ENCODE measurements at regions not wholly inside any gene's neighbourhood (a gene's known extent, or its start where the extent isn't known, plus 50 kb on each side); places are given as distances from the start of the nearest gene placed in this dataset.
"Not testable (repeated sequence)": the region's sequence is repeated elsewhere in the genome, so short reads cannot be mapped to it uniquely, and the experiment has no call there.

- no peak for DNase-seq
Measured at GRCh38 chr5:160479220-160479619, 57.6 kb downstream of the PTTG1 start.

GRCh38 chr5:160479926-160480325, 58.3 kb downstream of the PTTG1 start:
- DNase-seq = no peak

GRCh38 chr5:160480652-160481051, 59.0 kb downstream of the PTTG1 start:
- DNase-seq = no peak

- DNase-seq = no peak
Measured at GRCh38 chr5:160484678-160485077, 63.0 kb downstream of the PTTG1 start.

GRCh38 chr5:160485364-160485969, 63.8 kb downstream of the PTTG1 start:
- DNase-seq = no peak

GRCh38 chr5:160486573-160486972, 64.9 kb downstream of the PTTG1 start:
- no peak for DNase-seq

- peak; percentile 25 to 46 for DNase-seq
Measured at GRCh38 chr5:160488394-160489325, 67.0 kb downstream of the PTTG1 start.

- peak; percentile 7 to 10 for DNase-seq
Measured at GRCh38 chr5:160491438-160491837, 69.8 kb downstream of the PTTG1 start.

GRCh38 chr5:160492565-160492964, 70.9 kb downstream of the PTTG1 start:
- DNase-seq = no peak

- peak; percentile 15 to 18 for DNase-seq
Measured at GRCh38 chr5:160493806-160494338, 72.2 kb downstream of the PTTG1 start.

GRCh38 chr5:160494451-160494850, 72.8 kb downstream of the PTTG1 start:
- DNase-seq = no peak

- no peak for DNase-seq
Measured at GRCh38 chr5:160496334-160496733, 74.7 kb downstream of the PTTG1 start.

GRCh38 chr5:160496784-160497183, 75.1 kb downstream of the PTTG1 start:
- no peak for DNase-seq

- DNase-seq = no peak
Measured at GRCh38 chr5:160497878-160498277, 76.2 kb downstream of the PTTG1 start.

GRCh38 chr5:160498441-160499043, 76.9 kb downstream of the PTTG1 start:
- DNase-seq = not testable (repeated sequence)

GRCh38 chr5:160500786-160501779, 79.4 kb downstream of the PTTG1 start:
- peak; percentile 43 to 54 for DNase-seq

GRCh38 chr5:160504906-160505305, 83.3 kb downstream of the PTTG1 start:
- no peak for DNase-seq

GRCh38 chr5:160506006-160507004, 84.7 kb downstream of the PTTG1 start:
- peak; percentile 61 to 64 for DNase-seq

GRCh38 chr5:160507221-160507721, 85.6 kb downstream of the PTTG1 start:
- DNase-seq = peak; percentile 16 to 25

GRCh38 chr5:160508780-160509361, 87.2 kb downstream of the PTTG1 start:
- DNase-seq = peak; percentile 93 to 95

Measured in Kasumi-1 (cell line).